Colonic mucosa (tissue), 4 donors: ENCODE measurements at regions not wholly inside any gene's neighbourhood (a gene's known extent, or its start where the extent isn't known, plus 50 kb on each side); places are given as distances from the start of the nearest gene placed in this dataset.

ENCODE experiments used
- DNase-seq: peaks from one replicate; pipeline ENCODE4 v3.0.0-alpha.2; 2020
- H3K27ac ChIP-seq: fragments of 200-600 bp; one replicate; pipeline ENCODE4 v1.8.0; 2021
- H3K27me3 ChIP-seq: fragments of 200-600 bp; one replicate; pipeline ENCODE4 v1.8.0; 2021
- H3K36me3 ChIP-seq: fragments of 200-600 bp; one replicate; pipeline ENCODE4 v1.8.0; 2021
- H3K4me1 ChIP-seq: fragments of 200-600 bp; one replicate; pipeline ENCODE4 v1.8.0; 2021; ENCODE audit warnings: mild to moderate bottlenecking
- H3K4me3 ChIP-seq: fragments of 200-600 bp; one replicate; pipeline ENCODE4 v1.8.0; 2021
- H3K9ac ChIP-seq, 2 donors: one replicate each; pipeline ENCODE4 v1.7.0; 2013; ENCODE audit warnings: control low read depth in 2 of 2, low read depth in 2 of 2, low read length in 2 of 2
- H3K9me3 ChIP-seq: fragments of 200-600 bp; one replicate; pipeline ENCODE4 v1.8.0; 2021
- CTCF ChIP-seq: fragments of 200-600 bp; IDR thresholded peaks from one replicate; pipeline ENCODE4 v1.8.0; 2022; ENCODE audit warnings: antibody characterized with exemption, mild to moderate bottlenecking
- intact Hi-C: fragments of 100-400 bp; cut with DNase I; formaldehyde crosslinking; loops from one replicate; pipeline ENCODE4 v1.14.1; 2022
- donor health status: healthy.
- donor health status: DM: no; HTN: no; CAD: no.
- donor health status: DM: no; HTN: no; CAD: no.

- no peaks in the 10 kb centered on the region for H3K4me1 ChIP-seq
- intact Hi-C loops = no loop called here
Observed at GRCh38 chr2:18824915-18825314, 235.5 kb upstream of the NT5C1B start.

GRCh38 chr2:18824325-18824790, 235.0 kb upstream of the NT5C1B start:
- no peak overlapping the region for H3K4me3 ChIP-seq
- H3K36me3 ChIP-seq = no peaks in the 10 kb centered on the region
- no peak overlapping the region for H3K27ac ChIP-seq
- H3K9ac ChIP-seq = no peak overlapping the region
- DNase-seq = no peak
- no peaks in the 10 kb centered on the region for H3K9me3 ChIP-seq
- no peak for TF ChIP-seq CTCF
- no peaks in the 10 kb centered on the region for H3K27me3 ChIP-seq
- intact Hi-C loops = no loop called here
- H3K4me1 ChIP-seq = no peaks in the 10 kb centered on the region

More at GRCh38 chr2:18824915-18825314, 235.5 kb upstream of the NT5C1B start:
- Histone ChIP-seq H3K36me3 (no peaks in the 10 kb centered on the region), H3K9ac (no peak overlapping the region), H3K27me3 (no peaks in the 10 kb centered on the region), H3K4me3 (no peak overlapping the region), H3K27ac (no peak overlapping the region), H3K9me3 (no peaks in the 10 kb centered on the region)
- TF ChIP-seq CTCF = no peak
- DNase-seq = no peak

GRCh38 chr2:18821431-18821830, 232.1 kb upstream of the NT5C1B start:
- no peaks in the 10 kb centered on the region for H3K9me3 ChIP-seq
- intact Hi-C loops = no loop called here
- H3K36me3 ChIP-seq = no peaks in the 10 kb centered on the region
- TF ChIP-seq CTCF = no peak
- no peak overlapping the region for H3K27ac ChIP-seq
- H3K27me3 ChIP-seq = no peaks in the 10 kb centered on the region
- H3K9ac ChIP-seq = no peak overlapping the region
- H3K4me1 ChIP-seq = no peaks in the 10 kb centered on the region
- no peak for DNase-seq
- H3K4me3 ChIP-seq = no peak overlapping the region

- Histone ChIP-seq H3K9me3 (no peaks in the 10 kb centered on the region), H3K36me3 (no peaks in the 10 kb centered on the region), H3K4me1 (no peaks in the 10 kb centered on the region), H3K27ac (no peak overlapping the region), H3K9ac (no peak overlapping the region), H3K4me3 (no peak overlapping the region), H3K27me3 (no peaks in the 10 kb centered on the region)
- intact Hi-C loops = no loop called here
- DNase-seq = no peak
- TF ChIP-seq CTCF = no peak
Observed at GRCh38 chr2:18820966-18821365, 231.6 kb upstream of the NT5C1B start.

GRCh38 chr2:18819566-18819965, 230.2 kb upstream of the NT5C1B start:
- intact Hi-C loops = no loop called here
- H3K4me3 ChIP-seq = no peak overlapping the region
- H3K36me3 ChIP-seq = no peaks in the 10 kb centered on the region
- H3K27me3 ChIP-seq = no peaks in the 10 kb centered on the region
- DNase-seq = no peak
- H3K9me3 ChIP-seq = no peaks in the 10 kb centered on the region
- no peaks in the 10 kb centered on the region for H3K4me1 ChIP-seq
- TF ChIP-seq CTCF = no peak
- H3K9ac ChIP-seq = no peak overlapping the region
- no peak overlapping the region for H3K27ac ChIP-seq

- no peak overlapping the region for H3K27ac ChIP-seq
- H3K4me1 ChIP-seq = no peaks in the 10 kb centered on the region
- no peak overlapping the region for H3K4me3 ChIP-seq
- H3K36me3 ChIP-seq = no peaks in the 10 kb centered on the region
- H3K9me3 ChIP-seq = no peaks in the 10 kb centered on the region
- H3K9ac ChIP-seq = no peak overlapping the region
- no peaks in the 10 kb centered on the region for H3K27me3 ChIP-seq
- TF ChIP-seq CTCF = no peak
- intact Hi-C loops = no loop called here
- DNase-seq = no peak
Observed at GRCh38 chr2:18814387-18814786, 225.0 kb upstream of the NT5C1B start.
